RWPE2 (cell line): ENCODE measurements at regions not wholly inside any gene's neighbourhood (a gene's known extent, or its start where the extent isn't known, plus 50 kb on each side); places are given as distances from the start of the nearest gene placed in this dataset.

ENCODE experiments used
- ATAC-seq: fragments of 200-7000 bp; cut with Tn5 transposase; 3 replicates; pipeline ENCODE4 v1.9.1; 2021; ENCODE audit warnings: low read depth
- DNase-seq: peaks from one replicate; pipeline ENCODE4 v3.0.0-alpha.2; 2020; ENCODE audit warnings: low spot score
- H3K27ac ChIP-seq: fragments of 450-650 bp; 2 replicates; pipeline ENCODE4 v1.5.1; 2017; ENCODE audit warnings: mild to moderate bottlenecking; ENCODE audit not compliant: poor library complexity, severe bottlenecking
- H3K27me3 ChIP-seq: fragments of 250-450 bp; sonication (Bioruptor Pico); 2 replicates; pipeline ENCODE4 v1.5.1; 2021; ENCODE audit warnings: mild to moderate bottlenecking, moderate library complexity; ENCODE audit not compliant: insufficient read depth, poor library complexity, severe bottlenecking
- H3K36me3 ChIP-seq: fragments of 250-450 bp; sonication (Bioruptor Pico); 2 replicates; pipeline ENCODE4 v1.5.1; 2020; ENCODE audit warnings: low read depth, mild to moderate bottlenecking, moderate library complexity
- H3K4me1 ChIP-seq: fragments of 250-450 bp; sonication (Bioruptor Pico); 2 replicates; pipeline ENCODE4 v1.5.1; 2021; ENCODE audit warnings: mild to moderate bottlenecking, moderate library complexity; ENCODE audit not compliant: insufficient read depth, poor library complexity, severe bottlenecking
- H3K4me3 ChIP-seq: fragments of 250-450 bp; sonication (Bioruptor Pico); 2 replicates; pipeline ENCODE4 v1.5.1; 2021; ENCODE audit warnings: mild to moderate bottlenecking, moderate library complexity; ENCODE audit not compliant: severe bottlenecking
- H3K9me3 ChIP-seq: fragments of 250-450 bp; sonication (Bioruptor Pico); 2 replicates; pipeline ENCODE4 v1.5.1; 2021; ENCODE audit warnings: mild to moderate bottlenecking, moderate library complexity; ENCODE audit not compliant: severe bottlenecking
- CTCF ChIP-seq: fragments of 450-650 bp; IDR thresholded peaks from one replicate; pipeline ENCODE4 v1.5.1; 2017; ENCODE audit warnings: mild to moderate bottlenecking, moderate library complexity; ENCODE audit not compliant: poor library complexity, severe bottlenecking

- no peak overlapping the region for H3K27ac ChIP-seq
- H3K9me3 ChIP-seq, result no peaks in the 10 kb centered on the region
- no peaks in the 10 kb centered on the region for H3K27me3 ChIP-seq
- TF ChIP-seq CTCF, result no peak
- H3K36me3 ChIP-seq, result no peaks in the 10 kb centered on the region
- DNase-seq (no peak), ATAC-seq (no peak)
- no peaks in the 10 kb centered on the region for H3K4me1 ChIP-seq
- H3K4me3 ChIP-seq, result no peak overlapping the region
These were observed 308.4 kb downstream of the SEC23A start for GRCh38 chr14:38794677-38795076.

- TF ChIP-seq CTCF, result no peak
- H3K36me3 ChIP-seq, result no peaks in the 10 kb centered on the region
These were observed 311.2 kb downstream of the SEC23A start for GRCh38 chr14:38791862-38792261.

GRCh38 chr14:38790916-38791315, 312.1 kb downstream of the SEC23A start:
- ATAC-seq, result no peak

More at GRCh38 chr14:38791862-38792261, 311.2 kb downstream of the SEC23A start:
- Histone ChIP-seq H3K27ac (no peak overlapping the region), H3K9me3 (no peaks in the 10 kb centered on the region), H3K4me3 (no peak overlapping the region), H3K27me3 (no peaks in the 10 kb centered on the region), H3K4me1 (no peaks in the 10 kb centered on the region)
- no peak for DNase-seq
- ATAC-seq, result no peak

GRCh38 chr14:38789805-38790204, 313.2 kb downstream of the SEC23A start:
- H3K4me1 ChIP-seq, result no peaks in the 10 kb centered on the region
- no peak for ATAC-seq
- no peaks in the 10 kb centered on the region for H3K36me3 ChIP-seq
- no peaks in the 10 kb centered on the region for H3K27me3 ChIP-seq
- no peak for TF ChIP-seq CTCF
- H3K9me3 ChIP-seq, result no peaks in the 10 kb centered on the region
- no peak overlapping the region for H3K27ac ChIP-seq
- H3K4me3 ChIP-seq, result no peak overlapping the region
- no peak for DNase-seq

More at GRCh38 chr14:38790916-38791315, 312.1 kb downstream of the SEC23A start:
- Histone ChIP-seq H3K9me3 (no peaks in the 10 kb centered on the region), H3K4me3 (no peak overlapping the region), H3K36me3 (no peaks in the 10 kb centered on the region), H3K4me1 (no peaks in the 10 kb centered on the region), H3K27ac (no peak overlapping the region), H3K27me3 (no peaks in the 10 kb centered on the region)
- no peak for TF ChIP-seq CTCF
- no peak for DNase-seq

GRCh38 chr14:38788060-38788459, 315.0 kb downstream of the SEC23A start:
- Histone ChIP-seq H3K4me3 (no peak overlapping the region), H3K27me3 (no peaks in the 10 kb centered on the region), H3K4me1 (no peaks in the 10 kb centered on the region), H3K36me3 (no peaks in the 10 kb centered on the region), H3K9me3 (no peaks in the 10 kb centered on the region), H3K27ac (no peak overlapping the region)
- ATAC-seq (no peak), DNase-seq (no peak)
- TF ChIP-seq CTCF, result no peak
